ENCODE measurements at regions not wholly inside any gene's neighbourhood (a gene's known extent, or its start where the extent isn't known, plus 50 kb on each side); places are given as distances from the start of the nearest gene placed in this dataset.

GRCh38 chr9:88659126-88659525 lies 124.1 kb downstream of the NXNL2 start:
- no peaks in the 10 kb centered on the region for H3K9me3 ChIP-seq
- intact Hi-C loops (cut with DNase I; ENCODE audit: low total_unique reads) (no loop called here), in situ Hi-C loops (cut with MboI; ENCODE audit: low pct_ligation_motif_present in 1 of 4, low pct_unique_long_range_greater_than_20kb in 1 of 4, low sequenced_read_pairs in 3 of 4) (no loop called here)
- H3K36me3 ChIP-seq = no peaks in the 10 kb centered on the region
- TF ChIP-seq CTCF (IDR thresholded peaks at IDR 0.05) (no peak), POLR2AphosphoS5 (IDR thresholded peaks at IDR 0.05) (no peak), POLR2A (IDR thresholded peaks at IDR 0.05) (no peak), EP300 (IDR thresholded peaks at IDR 0.05; ENCODE audit: low read depth) (no peak)
- no peak for DNase-seq
- H3K27ac ChIP-seq = no peak overlapping the region
- no peaks in the 10 kb centered on the region for H3K27me3 ChIP-seq
- H3K4me1 ChIP-seq = peaks cover 0 to 2% (median 0%) of the 10 kb centered on the region in 4 donors
- no peak overlapping the region for H3K4me3 ChIP-seq
- WGBS, 2 donors (ENCODE audit: low coverage in 1 of 2) = 89 to 100% methylated on average over 1 to 2 of the region's 2 CpGs

GRCh38 chr9:88660611-88661010 lies 125.6 kb downstream of the NXNL2 start:
- no peak for DNase-seq
- in situ Hi-C loops (cut with MboI; ENCODE audit: low pct_ligation_motif_present in 1 of 4, low pct_unique_long_range_greater_than_20kb in 1 of 4, low sequenced_read_pairs in 3 of 4) (no loop called here), intact Hi-C loops (cut with DNase I; ENCODE audit: low total_unique reads) (no loop called here)
- TF ChIP-seq EP300 (IDR thresholded peaks at IDR 0.05; ENCODE audit: low read depth) (no peak), POLR2A (IDR thresholded peaks at IDR 0.05) (no peak), CTCF (IDR thresholded peaks at IDR 0.05) (no peak), POLR2AphosphoS5 (IDR thresholded peaks at IDR 0.05) (no peak)
- no peaks in the 10 kb centered on the region for H3K27me3 ChIP-seq
- H3K4me1 ChIP-seq = peaks cover 0 to 2% (median 0%) of the 10 kb centered on the region in 4 donors
- no peak overlapping the region for H3K27ac ChIP-seq
- H3K4me3 ChIP-seq = no peak overlapping the region
- 31% methylated on average over 1 of the region's 1 CpG; no CpG with 5 or more reads in 1 of the 2 donors for WGBS, 2 donors (ENCODE audit: low coverage in 1 of 2)
- no peaks in the 10 kb centered on the region for H3K9me3 ChIP-seq
- no peaks in the 10 kb centered on the region for H3K36me3 ChIP-seq

- Histone ChIP-seq H3K36me3 (no peaks in the 10 kb centered on the region), H3K4me1 (peaks cover 0 to 2% (median 0%) of the 10 kb centered on the region in 4 donors), H3K9me3 (no peaks in the 10 kb centered on the region), H3K4me3 (no peak overlapping the region), H3K27ac (no peak overlapping the region), H3K27me3 (no peaks in the 10 kb centered on the region)
- WGBS, 2 donors (ENCODE audit: low coverage in 1 of 2) = 83 to 94% methylated on average over 3 of the region's 3 CpGs
- in situ Hi-C loops (cut with MboI; ENCODE audit: low pct_ligation_motif_present in 1 of 4, low pct_unique_long_range_greater_than_20kb in 1 of 4, low sequenced_read_pairs in 3 of 4) = no loop called here
- intact Hi-C loops (cut with DNase I; ENCODE audit: low total_unique reads) = no loop called here
- DNase-seq = no peak
- TF ChIP-seq EP300 (IDR thresholded peaks at IDR 0.05; ENCODE audit: low read depth) (no peak), POLR2AphosphoS5 (IDR thresholded peaks at IDR 0.05) (no peak), CTCF (IDR thresholded peaks at IDR 0.05) (no peak), POLR2A (IDR thresholded peaks at IDR 0.05) (no peak)
Observed at GRCh38 chr9:88661759-88662158, 126.8 kb downstream of the NXNL2 start.

GRCh38 chr9:88663771-88664419 lies 128.9 kb downstream of the NXNL2 start:
- Histone ChIP-seq H3K36me3 (no peaks in the 10 kb centered on the region), H3K27me3 (no peaks in the 10 kb centered on the region), H3K4me1 (no peaks in the 10 kb centered on the region), H3K27ac (no peak overlapping the region), H3K9me3 (no peaks in the 10 kb centered on the region), H3K4me3 (no peak overlapping the region)
- 76 to 95% methylated on average over 4 of the region's 4 CpGs for WGBS, 2 donors (ENCODE audit: low coverage in 1 of 2)
- no peak for DNase-seq
- TF ChIP-seq CTCF (IDR thresholded peaks at IDR 0.05) (no peak), POLR2A (IDR thresholded peaks at IDR 0.05) (no peak), POLR2AphosphoS5 (IDR thresholded peaks at IDR 0.05) (no peak), EP300 (IDR thresholded peaks at IDR 0.05; ENCODE audit: low read depth) (no peak)
- in situ Hi-C loops (cut with MboI; ENCODE audit: low pct_ligation_motif_present in 1 of 4, low pct_unique_long_range_greater_than_20kb in 1 of 4, low sequenced_read_pairs in 3 of 4) = no loop called here
- intact Hi-C loops (cut with DNase I; ENCODE audit: low total_unique reads) = no loop called here

Measured in transverse colon (tissue), 4 donors.